Upper lobe of left lung (tissue), 6 donors: ENCODE measurements at regions not wholly inside any gene's neighbourhood (a gene's known extent, or its start where the extent isn't known, plus 50 kb on each side); places are given as distances from the start of the nearest gene placed in this dataset.
"Not testable (repeated sequence)": the region's sequence is repeated elsewhere in the genome, so short reads cannot be mapped to it uniquely, and the experiment has no call there.

Experiments
- ATAC-seq, 2 donors: fragments of 200-7000 bp; cut with Tn5 transposase; one replicate each; pipeline ENCODE4 v1.9.1; 2022; ENCODE audit warnings: mild to moderate bottlenecking in 2 of 2, moderate library complexity in 2 of 2; ENCODE audit not compliant: low FRiP score in 2 of 2
- DNase-seq, 2 donors: peaks; one replicate each; pipeline ENCODE4 v3.0.0-alpha.2; 2019 to 2020
- H3K27ac ChIP-seq, 4 donors: fragments of 200-600 bp; sonication (generic); one replicate each; pipeline ENCODE4 v1.5.1; 2016 to 2019
- H3K27me3 ChIP-seq, 4 donors: fragments of 200-600 bp; sonication (generic); one replicate each; pipeline ENCODE4 v1.5.1; 2017 to 2019
- H3K36me3 ChIP-seq, 4 donors: fragments of 200-600 bp; sonication (generic); one replicate each; pipeline ENCODE4 v1.5.1; 2016 to 2019
- H3K4me1 ChIP-seq, 4 donors: fragments of 200-600 bp; sonication (generic); one replicate each; pipeline ENCODE4 v1.5.1; 2018 to 2019
- H3K4me3 ChIP-seq, 4 donors: fragments of 200-600 bp; sonication (generic); one replicate each; pipeline ENCODE4 v1.5.1; 2017 to 2019; ENCODE audit warnings: mild to moderate bottlenecking in 2 of 4, moderate library complexity in 1 of 4
- H3K9me3 ChIP-seq, 4 donors: fragments of 200-600 bp; sonication (generic); one replicate each; pipeline ENCODE4 v1.5.1; 2018 to 2019
- CTCF ChIP-seq, 6 experiments: fragments of 450-650 bp in 4 of 6; fragments of 200-600 bp in 2 of 6; sonication (generic) in 2 of 6; IDR thresholded peaks; one replicate each; pipeline ENCODE4 v1.5.1; 2016 to 2019; ENCODE audit warnings: antibody characterized with exemption in 6 of 6
- EP300 ChIP-seq, 4 donors: sonication (generic); formaldehyde crosslinking; IDR thresholded peaks; one replicate each; pipeline ENCODE4 v1.5.1; 2017; ENCODE audit warnings: antibody characterized with exemption in 4 of 4, control low read depth in 2 of 4
- POLR2A ChIP-seq, 4 donors: fragments of 450-650 bp; IDR thresholded peaks; one replicate each; pipeline ENCODE4 v1.5.1; 2016 to 2017; ENCODE audit warnings: antibody characterized with exemption in 4 of 4, mild to moderate bottlenecking in 2 of 4
- POLR2AphosphoS5 ChIP-seq, 2 donors: sonication (generic); formaldehyde crosslinking; IDR thresholded peaks; one replicate each; pipeline ENCODE4 v1.5.1; 2017; ENCODE audit warnings: antibody characterized with exemption in 2 of 2
- whole genome bisulfite sequencing, 2 donors: methylation state at CpG; one replicate each; pipeline ENCODE4 v1.1.5; 2017 to 2018; 5-methylcytosine and 5-hydroxymethylcytosine counted together
- donor health status: DM: no; HTN: no; CAD: no; lungs with moderate emphysema.
- donor health status: DM: no; HTN: yes; CAD: no; lungs with severe emphysema.

GRCh38 chr2:144625626-144626025 lies 105.7 kb upstream of the ZEB2 start:
- Histone ChIP-seq H3K27me3 (no peaks in the 10 kb centered on the region), H3K9me3 (peaks cover 0 to 5% (median 0%) of the 10 kb centered on the region in 4 donors), H3K4me1 (peaks cover 0 to 9% (median 0%) of the 10 kb centered on the region in 4 donors), H3K27ac (no peak overlapping the region), H3K36me3 (no peaks in the 10 kb centered on the region), H3K4me3 (no peak overlapping the region)
- 76 to 82% methylated on average over 5 of the region's 5 CpGs for WGBS, 2 donors
- TF ChIP-seq POLR2AphosphoS5 (IDR thresholded peaks at IDR 0.05) (no peak), EP300 (IDR thresholded peaks at IDR 0.05) (no peak), CTCF (IDR thresholded peaks at IDR 0.05) (no peak)
- ATAC-seq (no peak), DNase-seq (no peak)

DNA sequence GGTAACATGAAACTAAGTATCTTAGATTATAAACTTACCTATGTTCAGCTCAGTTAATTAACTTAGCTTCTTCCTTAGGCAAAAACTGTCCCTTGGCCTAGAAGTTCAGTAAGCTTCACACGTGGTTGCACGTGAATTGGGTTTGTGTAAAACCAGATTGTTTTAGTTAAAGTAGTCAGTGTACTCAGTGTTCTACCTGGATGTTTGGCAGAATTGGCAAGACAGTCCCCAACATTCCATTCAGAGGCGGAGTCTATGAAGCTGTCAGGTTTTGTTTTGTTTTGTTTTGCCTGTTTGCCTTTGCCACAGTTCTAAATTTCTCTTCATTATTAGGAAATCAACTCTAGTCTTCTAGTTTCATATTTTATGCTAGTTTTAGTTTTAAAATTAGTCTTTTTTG lies 105.3 kb upstream of the ZEB2 start:
- Histone ChIP-seq H3K4me1 (peaks cover 0 to 8% (median 0%) of the 10 kb centered on the region in 4 donors), H3K27ac (no peak overlapping the region), H3K36me3 (no peaks in the 10 kb centered on the region), H3K4me3 (no peak overlapping the region), H3K27me3 (no peaks in the 10 kb centered on the region), H3K9me3 (peaks cover 0 to 5% (median 0%) of the 10 kb centered on the region in 4 donors)
- TF ChIP-seq EP300 (IDR thresholded peaks at IDR 0.05) (no peak), POLR2A (IDR thresholded peaks at IDR 0.05) (no peak), CTCF (IDR thresholded peaks at IDR 0.05) (no peak), POLR2AphosphoS5 (IDR thresholded peaks at IDR 0.05) (no peak)
- DNase-seq (no peak), ATAC-seq (no peak)
- 81 to 90% methylated on average over 3 of the region's 3 CpGs for WGBS, 2 donors

- Histone ChIP-seq H3K4me1 (peaks cover 0 to under 1% (median 0%) of the 10 kb centered on the region in 4 donors), H3K27me3 (no peaks in the 10 kb centered on the region), H3K4me3 (no peak overlapping the region), H3K36me3 (no peaks in the 10 kb centered on the region), H3K27ac (no peak overlapping the region), H3K9me3 (peaks cover 0 to 5% (median 0%) of the 10 kb centered on the region in 4 donors)
- DNase-seq (no peak), ATAC-seq (no peak)
- TF ChIP-seq CTCF (IDR thresholded peaks at IDR 0.05) (no peak), EP300 (IDR thresholded peaks at IDR 0.05) (no peak), POLR2A (IDR thresholded peaks at IDR 0.05) (no peak), POLR2AphosphoS5 (IDR thresholded peaks at IDR 0.05) (no peak)
- 98% methylated on average over 4 of the region's 4 CpGs for WGBS, 2 donors
Observed at GRCh38 chr2:144624451-144624850, 104.5 kb upstream of the ZEB2 start.

DNA sequence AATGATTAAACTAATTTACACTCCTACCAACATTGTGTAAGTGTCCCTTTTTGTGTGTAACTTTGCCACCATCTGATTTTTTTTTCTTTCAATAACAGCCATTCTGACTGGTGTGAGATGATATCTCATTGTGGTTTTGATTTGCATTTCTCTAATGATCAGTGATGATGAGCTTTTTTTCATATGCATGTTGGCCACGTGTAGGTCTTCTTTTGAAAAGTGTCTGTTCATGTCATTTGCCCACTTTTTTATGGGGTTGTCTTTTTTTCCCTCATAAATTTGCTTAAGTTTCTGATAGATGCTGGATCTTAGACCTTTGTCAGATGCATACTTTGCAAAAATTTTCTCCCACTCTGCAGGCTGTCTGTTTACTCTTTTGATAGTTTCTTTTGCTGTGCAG lies 102.5 kb upstream of the ZEB2 start:
- H3K27ac ChIP-seq, H3K9me3 ChIP-seq, H3K4me3 ChIP-seq, H3K36me3 ChIP-seq, ATAC-seq, H3K27me3 ChIP-seq, DNase-seq, H3K4me1 ChIP-seq: not testable (repeated sequence)
- WGBS, 2 donors: 74 to 88% methylated on average over 1 of the region's 1 CpG

GRCh38 chr2:144621266-144621665 lies 101.3 kb upstream of the ZEB2 start:
- no peak for TF ChIP-seq POLR2AphosphoS5 (IDR thresholded peaks at IDR 0.05)
- no peak for TF ChIP-seq EP300 (IDR thresholded peaks at IDR 0.05)
- TF ChIP-seq POLR2A (IDR thresholded peaks at IDR 0.05): no peak
- TF ChIP-seq CTCF (IDR thresholded peaks at IDR 0.05): no peak
- Histone ChIP-seq H3K36me3 (no peaks in the 10 kb centered on the region), H3K27ac (no peak overlapping the region), H3K27me3 (no peaks in the 10 kb centered on the region), H3K4me3 (no peak overlapping the region), H3K4me1 (no peaks in the 10 kb centered on the region), H3K9me3 (peaks cover 0 to 5% (median 0%) of the 10 kb centered on the region in 4 donors)
- 89% methylated on average over 3 of the region's 3 CpGs for WGBS, 2 donors
- ATAC-seq (no peak), DNase-seq (no peak)
